G401 (cell line): ENCODE measurements at regions not wholly inside any gene's neighbourhood (a gene's known extent, or its start where the extent isn't known, plus 50 kb on each side); places are given as distances from the start of the nearest gene placed in this dataset.
"Not testable (repeated sequence)": the region's sequence is repeated elsewhere in the genome, so short reads cannot be mapped to it uniquely, and the experiment has no call there.

Experiments
- DNase-seq: peaks from one replicate; pipeline ENCODE4 v3.0.0-alpha.2; 2015; ENCODE audit warnings: low spot score
- in situ Hi-C: cut with HindIII; loops from 2 replicates; pipeline ENCODE4 v1.10.0; 2016; ENCODE audit warnings: low sequenced_read_pairs, mixed read lengths

GRCh38 chr10:131818510-131819234, 82.1 kb upstream of the PPP2R2D start:
- in situ Hi-C loops: no loop called here
- DNase-seq: no peak

- DNase-seq: no peak
Observed at GRCh38 chr10:131819241-131820072, 81.4 kb upstream of the PPP2R2D start.

GRCh38 chr10:131820626-131821025, 80.2 kb upstream of the PPP2R2D start:
- DNase-seq: no peak
- in situ Hi-C loops: no loop called here

More at GRCh38 chr10:131819241-131820072, 81.4 kb upstream of the PPP2R2D start:
- in situ Hi-C loops: no loop called here

GRCh38 chr10:131821378-131822012, 79.3 kb upstream of the PPP2R2D start:
- DNase-seq: no peak
- in situ Hi-C loops: no loop called here

- in situ Hi-C loops: no loop called here
- DNase-seq: no peak
Observed at GRCh38 chr10:131822013-131822691, 78.7 kb upstream of the PPP2R2D start.

GRCh38 chr10:131822692-131823245, 78.0 kb upstream of the PPP2R2D start:
- in situ Hi-C loops: no loop called here
- no peak for DNase-seq

- in situ Hi-C loops: not testable (repeated sequence)
Observed at GRCh38 chr10:131823601-131824099, 77.2 kb upstream of the PPP2R2D start.

GRCh38 chr10:131824371-131825149, 76.2 kb upstream of the PPP2R2D start:
- no peak for DNase-seq
- in situ Hi-C loops: no loop called here

More at GRCh38 chr10:131823601-131824099, 77.2 kb upstream of the PPP2R2D start:
- DNase-seq: not testable (repeated sequence)

DNA sequence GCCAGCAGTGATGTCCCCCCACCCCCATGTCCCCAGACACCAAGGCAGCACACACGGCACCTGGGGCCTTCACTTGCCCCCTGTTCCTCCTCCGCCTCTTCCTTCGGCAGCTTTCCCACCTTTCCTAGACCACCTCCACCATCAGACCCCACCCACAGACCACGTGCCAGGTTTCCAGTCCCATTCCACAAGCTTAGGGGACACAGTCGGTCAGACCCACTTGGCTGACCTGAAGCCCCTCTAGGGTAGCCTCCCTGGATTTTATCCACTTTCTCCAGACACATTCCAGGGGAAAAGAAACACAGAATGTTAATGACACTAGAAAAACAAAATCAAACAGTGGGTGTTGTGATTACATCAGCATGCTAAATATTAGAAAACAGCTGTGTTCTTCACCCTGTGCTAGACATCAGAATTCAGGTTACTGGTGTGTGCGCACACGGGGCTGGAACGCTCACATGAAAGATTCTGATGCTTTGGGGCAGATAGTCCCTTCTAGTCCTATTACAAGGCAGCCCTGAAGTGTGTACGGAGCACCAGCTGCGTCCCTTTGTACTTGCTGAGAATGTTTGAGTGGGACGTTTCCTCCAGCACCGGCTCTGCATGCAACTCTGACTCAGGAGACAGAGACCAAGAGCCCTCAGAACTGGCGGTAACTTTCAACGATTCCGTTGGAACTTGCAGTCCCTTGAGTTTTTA, 75.5 kb upstream of the PPP2R2D start:
- no peak for DNase-seq
- in situ Hi-C loops: no loop called here

GRCh38 chr10:131825960-131826650, 74.7 kb upstream of the PPP2R2D start:
- in situ Hi-C loops: no loop called here
- no peak for DNase-seq

DNA sequence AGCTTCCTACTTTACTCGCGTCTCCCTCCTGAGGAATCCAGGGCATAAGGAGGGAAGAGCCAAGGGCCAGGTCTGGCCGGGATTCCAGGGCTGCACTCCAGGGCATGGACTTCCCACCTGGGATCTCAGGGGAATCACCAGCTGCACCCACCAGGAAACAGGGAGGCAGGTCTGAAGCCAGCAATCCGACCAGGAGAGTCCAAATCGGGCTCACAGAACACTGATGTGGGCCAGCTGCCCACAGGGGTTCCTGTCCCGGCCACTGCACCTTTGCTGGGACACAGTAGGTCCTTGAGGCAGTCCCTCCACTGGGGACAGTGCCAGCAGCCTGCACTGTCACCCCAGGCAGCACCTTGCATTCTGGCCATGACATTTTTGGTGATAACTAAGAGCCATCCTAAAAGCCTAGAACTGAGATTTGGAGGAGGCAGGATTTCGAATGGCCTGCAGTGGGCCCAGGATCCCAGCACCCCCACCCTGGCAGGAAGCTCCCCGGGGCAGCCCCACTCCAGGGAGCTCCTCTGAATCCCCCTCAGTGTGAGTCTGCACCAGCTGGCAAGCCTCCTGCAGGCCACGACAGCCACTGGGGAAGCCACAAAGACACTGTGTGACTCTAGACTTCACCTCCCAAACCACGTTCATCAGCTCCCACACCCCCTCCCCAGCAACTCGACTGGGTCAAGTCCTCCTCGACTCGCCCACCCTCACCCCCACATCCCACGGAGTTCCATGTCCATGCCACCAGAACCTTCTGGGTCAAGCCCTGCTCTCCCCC, 71.5 kb upstream of the PPP2R2D start:
- in situ Hi-C loops: no loop called here
- no peak for DNase-seq

GRCh38 chr10:131830446-131831130, 70.2 kb upstream of the PPP2R2D start:
- in situ Hi-C loops: no loop called here
- DNase-seq: no peak

- in situ Hi-C loops: no loop called here
- DNase-seq: no peak
Observed at GRCh38 chr10:131831561-131831960, 69.2 kb upstream of the PPP2R2D start.

DNA sequence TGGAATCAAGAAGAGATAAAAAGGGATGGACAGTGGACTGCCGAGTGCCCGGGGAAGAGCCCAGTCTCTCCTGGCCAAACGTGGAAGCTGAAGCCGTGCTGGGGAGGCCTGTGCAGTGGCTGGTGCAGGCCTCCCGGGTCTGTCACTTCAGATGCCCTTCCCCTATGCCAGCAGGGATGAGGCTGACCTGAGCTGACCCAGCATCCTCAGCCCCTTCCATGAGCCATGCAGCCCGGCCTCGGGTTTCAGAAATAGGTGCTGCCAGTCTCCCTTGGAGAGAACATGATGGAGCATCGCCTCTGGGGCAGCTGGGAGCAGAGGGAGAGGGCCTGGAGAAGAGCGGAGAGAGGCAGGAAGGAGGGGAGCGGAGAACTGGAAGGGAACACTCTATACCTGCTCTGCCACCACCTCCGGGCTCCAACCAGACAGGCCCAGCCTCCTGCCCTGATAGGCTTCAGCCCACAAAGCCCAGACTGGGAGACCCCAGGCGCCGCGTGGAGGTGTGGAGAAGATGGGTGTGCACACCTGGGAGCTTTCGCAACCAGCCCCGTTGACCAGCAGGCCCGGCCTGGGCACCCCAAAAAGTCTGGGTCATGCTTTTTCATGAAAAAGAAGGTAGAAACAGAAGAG, 68.6 kb upstream of the PPP2R2D start:
- no peak for DNase-seq
- in situ Hi-C loops: no loop called here

DNA sequence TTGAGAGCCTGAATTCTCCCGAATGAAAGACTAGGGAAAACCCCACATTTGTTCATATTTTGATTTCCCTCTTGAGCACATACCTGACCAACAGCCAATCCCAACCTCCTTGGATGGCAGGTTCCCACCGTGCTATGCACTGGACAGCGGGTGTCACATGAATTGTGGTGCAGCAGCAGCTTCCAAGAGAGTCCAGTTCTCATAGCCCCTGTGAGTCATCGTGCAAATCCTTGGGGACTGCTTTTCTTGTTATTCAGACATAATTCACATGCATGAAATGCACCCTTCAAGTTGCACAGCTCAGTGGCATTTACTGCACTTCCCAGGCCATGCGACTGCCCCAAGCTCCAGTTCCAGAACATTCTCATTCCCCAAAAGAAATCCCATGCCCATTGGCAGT, 67.8 kb upstream of the PPP2R2D start:
- no peak for DNase-seq
- in situ Hi-C loops: no loop called here
